DMS 273 treated with DMSO at 0.1 percent for 48 hours (cell line): ENCODE measurements at regions not wholly inside any gene's neighbourhood (a gene's known extent, or its start where the extent isn't known, plus 50 kb on each side); places are given as distances from the start of the nearest gene placed in this dataset.

Experiments used
- DNase-seq: peaks from one replicate; lab custom pipeline; 2025; lab: John Stamatoyannopoulos, UW

DNA sequence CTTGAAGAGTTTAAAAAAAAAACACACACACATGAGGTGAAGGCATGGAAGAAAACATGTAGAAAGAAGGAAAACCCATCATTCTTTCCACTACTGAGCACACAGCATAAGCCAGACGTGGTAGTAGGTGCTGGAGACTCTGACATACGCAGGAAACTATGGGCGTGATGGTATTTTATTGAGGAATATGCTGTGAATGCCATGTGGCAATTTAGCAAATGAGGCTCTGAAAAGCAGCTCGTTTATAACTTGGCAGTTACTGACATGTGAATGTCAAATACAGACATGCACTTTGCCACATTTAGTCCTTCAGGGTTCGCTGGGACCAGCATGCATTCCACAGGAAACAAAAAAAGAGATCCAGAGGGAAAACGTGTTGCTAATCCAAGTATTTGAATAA is 74.3 kb upstream of the IFNAR2 start:
- no peak for DNase-seq

DNA sequence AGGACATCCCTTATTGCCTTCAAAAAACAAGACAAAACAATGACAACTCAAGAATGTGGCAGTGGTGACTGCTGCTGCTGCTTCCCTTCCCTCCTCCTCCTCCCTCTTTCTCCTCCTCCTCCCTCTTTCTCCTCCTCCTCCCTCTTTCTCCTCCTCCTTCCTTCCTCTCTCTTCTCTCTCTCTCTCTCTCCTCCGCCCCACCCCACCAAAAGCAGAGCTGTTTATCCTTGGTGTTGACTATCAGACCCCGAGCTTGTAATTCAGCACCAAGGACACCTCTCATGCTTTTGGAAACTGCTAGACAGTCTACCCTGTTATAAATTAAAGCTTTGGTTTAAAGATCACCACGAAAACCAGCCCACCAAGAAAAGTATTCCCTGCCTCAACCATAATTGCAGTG is 72.4 kb upstream of the IFNAR2 start:
- no peak for DNase-seq

DNA sequence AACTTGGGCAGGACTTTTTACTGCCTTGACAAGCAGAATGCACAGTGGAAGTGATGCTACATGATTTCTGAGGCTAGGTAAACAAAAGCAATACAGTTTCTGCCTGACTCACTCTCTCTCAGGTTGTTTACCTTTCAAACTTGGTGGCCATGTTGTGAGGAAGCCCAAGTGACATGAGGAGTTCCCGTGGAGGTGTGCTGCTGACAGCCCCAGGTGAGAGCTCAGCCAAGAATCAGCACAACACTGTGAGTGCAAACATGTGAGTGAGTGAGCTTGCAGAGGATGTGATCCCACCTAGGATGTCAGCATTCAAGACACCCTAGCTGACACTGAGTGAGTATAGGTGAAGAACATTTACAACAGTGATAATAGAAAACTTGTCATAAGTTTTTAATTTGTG is 71.1 kb upstream of the IFNAR2 start:
- no peak for DNase-seq

DNA sequence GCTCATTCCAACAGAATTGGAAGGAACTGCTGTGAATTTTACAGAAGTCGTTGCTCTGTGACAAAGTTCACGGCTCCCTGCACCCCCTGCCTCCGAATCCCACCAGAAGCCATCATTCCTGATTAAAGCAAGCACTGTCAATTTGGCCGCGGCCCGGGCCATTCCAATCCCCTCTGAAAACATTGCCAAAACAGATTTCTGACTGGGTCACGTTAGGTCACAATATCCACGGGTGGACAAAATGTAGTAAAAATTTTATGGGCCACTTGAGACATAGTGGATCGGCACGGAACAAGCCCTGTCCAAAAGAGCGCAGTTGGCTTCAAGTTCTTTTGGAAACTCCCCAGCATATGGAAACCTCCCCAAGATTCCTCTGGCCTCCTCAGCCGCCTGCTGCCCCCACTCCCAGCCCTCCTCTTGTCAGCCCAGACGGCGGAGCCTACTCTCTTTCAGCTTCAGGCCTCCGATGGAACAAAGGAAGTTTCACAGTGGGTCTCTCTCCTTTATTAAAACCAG is 67.2 kb upstream of the IFNAR2 start:
- DNase-seq, result no peak

DNA sequence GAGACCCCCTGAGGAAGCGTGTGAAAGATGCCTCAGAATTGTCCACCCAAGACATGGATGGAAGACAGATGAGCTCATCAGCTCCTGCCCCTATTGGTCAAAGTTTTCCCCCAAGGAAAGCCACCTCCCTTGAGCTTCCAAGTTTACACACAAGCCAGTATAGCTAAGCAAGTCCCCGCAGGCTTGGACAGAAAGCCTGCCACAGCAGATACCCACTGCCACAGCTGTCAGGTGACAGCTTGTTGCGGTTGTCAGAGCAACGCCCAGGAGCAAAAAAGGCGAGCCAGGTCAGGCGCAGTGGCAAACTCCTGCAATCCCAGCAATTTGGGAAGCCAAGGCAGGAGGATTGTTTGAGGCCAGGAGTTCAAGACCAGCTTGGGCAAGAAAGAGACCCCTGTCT is 60.9 kb upstream of the IFNAR2 start:
- DNase-seq, result peak; percentile 7

DNA sequence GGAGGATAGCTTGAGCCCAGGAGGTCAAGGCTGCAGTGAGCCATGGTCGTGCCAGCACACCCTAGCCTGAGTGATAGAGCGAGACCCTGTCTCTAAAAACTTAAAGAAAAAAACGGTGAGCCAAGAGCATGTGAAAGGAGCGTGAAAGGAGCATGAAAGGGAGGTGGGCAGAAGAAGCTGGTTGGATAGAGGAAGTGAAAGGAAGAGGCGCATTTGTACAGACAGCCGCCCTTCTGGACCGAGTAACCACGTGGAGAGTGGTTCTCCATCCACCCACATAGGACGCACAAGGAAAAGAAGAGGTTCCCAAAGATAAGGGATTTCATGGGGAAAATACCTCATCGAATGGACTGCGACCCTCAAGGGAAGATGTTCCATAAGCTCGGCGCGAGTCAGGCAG is 60.4 kb upstream of the IFNAR2 start:
- no peak for DNase-seq

DNA sequence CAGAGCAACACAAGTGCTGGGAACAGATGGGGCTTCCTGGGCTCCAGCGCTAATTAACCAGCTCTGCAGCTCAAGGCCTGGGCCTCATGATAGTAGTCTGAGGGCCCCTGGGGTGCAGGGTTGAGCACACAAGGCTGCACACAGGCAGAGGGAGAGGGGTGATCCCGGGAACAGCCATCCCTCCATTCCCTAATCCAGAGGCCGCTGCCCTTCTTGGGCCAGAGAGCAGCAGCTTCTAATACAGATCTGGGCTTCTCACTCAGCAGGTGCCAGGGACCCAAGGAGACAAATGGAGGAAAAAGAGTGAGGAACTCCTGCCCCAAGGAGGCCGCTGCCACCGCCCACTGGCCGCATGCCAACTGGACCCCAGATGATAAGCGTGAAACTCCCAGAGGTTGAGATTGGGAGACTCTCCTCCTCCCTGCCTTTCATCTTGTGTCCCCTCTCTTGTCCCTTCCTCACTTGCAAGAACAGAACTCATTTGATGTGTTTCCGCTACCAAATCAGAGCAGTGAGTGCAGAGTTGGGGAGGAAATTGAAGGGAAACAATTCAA is 58.0 kb upstream of the IFNAR2 start:
- peak; percentile 51 for DNase-seq

DNA sequence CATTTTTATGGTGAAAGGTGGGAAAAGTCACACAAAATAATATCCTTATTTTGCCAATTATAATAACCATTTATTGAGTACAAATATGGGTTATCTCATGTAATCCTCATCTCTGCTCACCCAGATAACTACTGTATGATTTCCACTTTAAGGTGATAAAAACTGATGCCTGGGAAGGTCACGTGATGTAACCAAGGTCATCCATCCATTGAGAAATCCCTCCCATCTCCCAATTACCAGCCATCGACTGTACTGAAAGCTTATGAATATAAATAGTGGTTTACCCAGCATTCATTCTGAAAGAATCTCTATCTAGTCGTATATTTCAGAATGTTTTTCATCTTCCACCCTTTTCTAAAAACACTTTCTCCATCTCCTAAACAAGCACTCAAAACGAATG is 55.0 kb upstream of the IFNAR2 start:
- no peak for DNase-seq
